Motor neuron (in vitro differentiated cells): ENCODE measurements at regions not wholly inside any gene's neighbourhood (a gene's known extent, or its start where the extent isn't known, plus 50 kb on each side); places are given as distances from the start of the nearest gene placed in this dataset.
"Not testable (repeated sequence)": the region's sequence is repeated elsewhere in the genome, so short reads cannot be mapped to it uniquely, and the experiment has no call there.

ENCODE experiments used
- ATAC-seq, 8 experiments: fragments of 200-7000 bp; cut with Tn5 transposase; replicated peaks in 6 of 8; 2 replicates each; pipeline ENCODE4 v1.8.0; 2021; ENCODE audit warnings: mild to moderate bottlenecking in 8 of 8, moderate library complexity in 8 of 8
- H3K27ac ChIP-seq, 2 donors: fragments of 250-450 bp; sonication (Bioruptor Pico); 2 replicates each; pipeline ENCODE4 v1.9.0; 2021; ENCODE audit warnings: antibody characterized with exemption in 2 of 2, mild to moderate bottlenecking in 2 of 2, moderate library complexity in 1 of 2
- H3K4me1 ChIP-seq, 2 donors: fragments of 250-450 bp; sonication (Bioruptor Pico); replicated peaks in 1 of 2; 2 replicates each; pipeline ENCODE4 v1.6.1; 2021; ENCODE audit warnings: antibody characterized with exemption in 2 of 2, mild to moderate bottlenecking in 2 of 2, moderate library complexity in 1 of 2
- H3K4me3 ChIP-seq, 5 donors: fragments of 250-450 bp; sonication (Bioruptor Pico); 2 replicates each; pipeline ENCODE4 v1.9.0; 2021; ENCODE audit warnings: antibody characterized with exemption in 5 of 5, mild to moderate bottlenecking in 5 of 5, moderate library complexity in 4 of 5
- WGBS, 10 experiments: fragments of 450-650 bp; shearing (Covaris generic); methylation state at CpG; one replicate each; pipeline ENCODE4 v1.0.0; 2022; 5-methylcytosine and 5-hydroxymethylcytosine counted together
- in situ Hi-C, 9 experiments: fragments of 400-800 bp; cut with MboI; loops; one replicate each; pipeline ENCODE4 v1.15.0; 2021; ENCODE audit warnings: low sequenced_read_pairs in 9 of 9, low pct_unique_long_range_greater_than_20kb in 2 of 9; ENCODE audit not compliant: unreplicated experiment in 9 of 9

DNA sequence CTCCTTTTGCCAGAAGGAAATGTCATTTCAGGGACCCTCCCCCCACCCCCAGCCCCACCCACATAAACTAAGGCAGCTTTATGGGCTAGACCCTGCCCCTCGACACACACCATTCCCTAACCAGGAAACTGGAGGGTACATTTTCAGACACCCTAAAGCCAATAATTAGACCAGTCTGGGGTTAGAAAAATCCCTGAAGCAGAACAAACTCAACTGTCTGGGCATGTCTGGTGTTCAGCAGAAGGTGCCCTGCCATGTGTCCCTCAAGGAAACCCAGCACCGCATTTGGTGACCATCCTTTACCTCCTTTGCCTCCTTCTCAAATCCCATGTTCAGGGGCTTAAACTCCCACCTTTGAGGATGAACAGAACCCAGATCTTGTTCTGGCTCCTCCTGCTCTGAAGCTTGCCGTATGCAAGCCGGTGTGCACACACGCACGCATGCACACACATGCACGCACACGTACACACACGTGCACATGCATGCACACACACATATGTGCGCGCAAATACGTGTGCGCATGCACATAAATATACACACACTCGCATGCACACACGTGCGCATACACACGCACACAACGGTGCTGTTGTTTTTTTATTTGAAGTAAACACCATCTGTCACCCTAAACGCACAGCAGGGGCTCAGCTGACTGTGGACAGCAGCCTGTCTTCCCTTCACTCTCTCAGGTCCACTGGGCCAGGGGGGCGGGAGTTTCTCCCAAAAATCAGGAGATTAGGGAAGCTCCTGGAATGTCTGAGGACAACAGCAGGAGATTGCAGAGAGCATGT lies 156.8 kb upstream of the TNRC6C start:
- in situ Hi-C loops, result no loop called here
- peaks cover 44 to 53% of the 10 kb centered on the region in 2 donors for H3K4me1 ChIP-seq
- peak in 2 of 8 experiments; percentile 0 to 41 for ATAC-seq
- peak overlapping the region in 2 of 5 donors; percentile 11 to 21 for H3K4me3 ChIP-seq
- H3K27ac ChIP-seq, result peak overlapping the region; percentile 73 to 95
- 20 to 84% (median 73%) methylated on average over 2 to 15 of the region's 20 CpGs; no CpG with 5 or more reads in 4 of the 10 experiments for WGBS, 10 experiments

DNA sequence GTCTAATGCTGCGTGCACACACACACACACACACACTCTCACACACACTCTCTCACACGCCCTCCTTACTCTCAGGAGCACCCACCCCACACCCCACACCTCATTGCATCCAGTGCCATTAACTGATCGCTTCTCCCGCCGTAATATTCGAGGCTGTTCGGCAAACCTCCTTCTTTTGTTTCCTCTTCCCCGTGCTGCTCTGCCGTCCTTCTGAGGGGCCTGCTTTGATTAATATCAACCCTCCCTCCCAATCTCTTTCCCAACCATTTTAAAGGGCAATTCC lies 156.2 kb upstream of the TNRC6C start:
- peak overlapping the region in 4 of 5 donors; percentile 6 to 21 (median 16) for H3K4me3 ChIP-seq

DNA sequence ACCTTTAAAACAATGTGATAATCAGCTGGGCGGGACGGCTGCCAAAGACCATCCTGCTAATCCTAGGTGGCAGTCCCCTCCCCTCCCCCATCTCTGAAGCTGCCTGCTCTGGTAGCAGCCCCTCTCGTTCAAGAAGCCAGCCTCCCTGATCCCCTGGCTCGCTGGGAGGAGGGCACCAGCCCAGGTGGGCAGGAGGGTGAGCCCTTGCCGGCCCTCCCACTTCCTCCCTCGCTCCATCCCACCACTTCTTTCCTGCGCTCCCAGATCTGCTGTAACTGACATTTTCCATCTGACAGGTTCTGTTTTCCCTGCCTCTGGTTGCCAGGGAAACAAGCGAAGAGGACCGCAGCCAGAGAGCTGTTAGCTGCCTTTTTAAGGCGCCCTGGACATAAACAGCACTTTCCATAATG lies 155.7 kb upstream of the TNRC6C start:
- H3K4me1 ChIP-seq, result peaks cover 41 to 49% of the 10 kb centered on the region in 2 donors

More for the DNA sequence above, 156.2 kb upstream of the TNRC6C start:
- ATAC-seq, result peak in 5 of 8 experiments; percentile 50 to 75 (median 73)
- in situ Hi-C loops, result no loop called here
- H3K27ac ChIP-seq, result peak overlapping the region; percentile 73 to 95
- WGBS, 10 experiments, result 0 to 25% (median 0%) methylated on average over 1 to 7 of the region's 9 CpGs; no CpG with 5 or more reads in 3 of the 10 experiments
- peaks cover 41 to 49% of the 10 kb centered on the region in 2 donors for H3K4me1 ChIP-seq

DNA sequence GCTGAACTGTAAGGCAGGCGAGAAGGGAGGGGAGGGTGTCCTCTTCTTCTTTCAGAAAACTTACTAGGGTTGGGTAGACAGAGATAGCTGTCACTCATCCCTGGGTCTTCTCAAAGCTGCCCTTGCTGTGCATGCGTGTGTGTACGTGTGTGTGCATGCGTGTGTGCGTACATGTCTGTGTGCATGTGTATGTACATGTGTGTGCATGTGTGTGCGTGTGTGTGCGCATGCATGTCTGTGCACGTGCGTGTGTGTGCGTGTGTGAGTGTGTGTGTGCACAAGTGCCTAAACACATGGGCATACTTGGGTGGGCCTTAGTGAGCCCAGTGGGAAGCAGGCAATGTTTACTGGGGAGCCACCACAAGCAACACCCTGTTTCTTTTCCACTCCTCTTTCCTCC lies 154.8 kb upstream of the TNRC6C start:
- 62 to 93% (median 85%) methylated on average over 1 to 9 of the region's 10 CpGs; no CpG with 5 or more reads in 5 of the 10 experiments for WGBS, 10 experiments
- no peak overlapping the region for H3K4me3 ChIP-seq
- in situ Hi-C loops, result no loop called here
- no peak for ATAC-seq
- peaks cover 41 to 49% of the 10 kb centered on the region in 2 donors for H3K4me1 ChIP-seq
- H3K27ac ChIP-seq, result peak overlapping the region; percentile 73 to 95

More for the DNA sequence above, 155.7 kb upstream of the TNRC6C start:
- peak; percentile 27 to 85 (median 70) for ATAC-seq
- in situ Hi-C loops, result no loop called here
- Histone ChIP-seq H3K27ac (peak overlapping the region; percentile 73 to 95), H3K4me3 (peak overlapping the region; percentile 6 to 21 (median 11))
- WGBS, 10 experiments, result 0 to 30% (median 0%) methylated on average over 1 to 5 of the region's 10 CpGs; no CpG with 5 or more reads in 2 of the 10 experiments

DNA sequence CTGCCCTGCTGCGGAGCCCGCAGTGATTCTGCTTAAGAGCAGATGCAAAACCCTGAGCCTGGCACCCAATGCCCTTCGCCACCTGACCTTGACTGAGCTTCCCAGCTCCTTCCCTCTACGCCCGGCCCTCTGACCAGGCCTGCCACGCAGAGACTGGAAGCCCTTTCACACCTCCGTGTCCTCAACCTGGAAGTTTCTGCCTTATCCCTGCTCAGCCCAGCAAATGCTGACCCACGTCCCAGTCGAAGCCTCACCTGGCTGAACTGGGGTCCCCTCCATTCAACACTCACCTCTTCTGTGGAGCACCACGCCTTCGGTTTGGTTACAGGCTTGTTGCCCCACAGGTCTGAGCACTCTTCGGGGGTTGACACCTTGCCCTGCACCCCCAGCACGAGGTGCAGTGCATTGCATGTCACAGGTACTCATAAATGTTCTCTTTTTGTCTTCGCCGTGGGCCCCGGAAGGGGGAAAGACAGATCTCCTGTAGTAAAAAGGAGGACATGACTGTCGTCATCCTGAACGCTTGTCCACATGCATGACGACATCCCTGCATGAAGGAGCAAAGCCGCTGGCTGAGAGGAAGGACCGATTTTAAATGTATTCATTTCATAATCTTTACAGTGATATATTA lies 153.6 kb upstream of the TNRC6C start:
- peaks cover 39 to 45% of the 10 kb centered on the region in 2 donors for H3K4me1 ChIP-seq
- no peak for ATAC-seq

DNA sequence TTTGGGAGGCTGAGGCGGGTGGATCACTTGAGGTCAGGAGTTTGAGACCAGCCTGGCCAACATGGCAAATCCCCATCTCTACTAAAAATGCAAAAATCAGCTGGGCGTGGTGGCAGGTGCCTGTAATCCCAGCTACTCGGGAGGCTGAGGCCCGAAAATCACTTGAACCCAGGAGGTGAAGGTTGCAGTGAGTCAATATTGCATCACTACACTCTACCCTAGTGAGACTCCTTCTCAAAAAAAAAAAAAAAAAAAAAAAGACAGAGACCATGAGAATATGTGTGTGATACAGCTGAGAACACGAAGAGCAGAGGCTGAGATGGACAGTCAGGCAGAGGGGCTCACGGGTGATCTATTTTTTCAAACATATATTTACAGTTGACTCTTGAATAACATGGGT lies 152.5 kb upstream of the TNRC6C start:
- ATAC-seq, result not testable (repeated sequence)

More for the DNA sequence above, 153.6 kb upstream of the TNRC6C start:
- no peak overlapping the region for H3K27ac ChIP-seq
- WGBS, 10 experiments, result 62 to 100% (median 75%) methylated on average over 2 to 9 of the region's 21 CpGs; no CpG with 5 or more reads in 4 of the 10 experiments
- H3K4me3 ChIP-seq, result no peak overlapping the region
- in situ Hi-C loops, result no loop called here

DNA sequence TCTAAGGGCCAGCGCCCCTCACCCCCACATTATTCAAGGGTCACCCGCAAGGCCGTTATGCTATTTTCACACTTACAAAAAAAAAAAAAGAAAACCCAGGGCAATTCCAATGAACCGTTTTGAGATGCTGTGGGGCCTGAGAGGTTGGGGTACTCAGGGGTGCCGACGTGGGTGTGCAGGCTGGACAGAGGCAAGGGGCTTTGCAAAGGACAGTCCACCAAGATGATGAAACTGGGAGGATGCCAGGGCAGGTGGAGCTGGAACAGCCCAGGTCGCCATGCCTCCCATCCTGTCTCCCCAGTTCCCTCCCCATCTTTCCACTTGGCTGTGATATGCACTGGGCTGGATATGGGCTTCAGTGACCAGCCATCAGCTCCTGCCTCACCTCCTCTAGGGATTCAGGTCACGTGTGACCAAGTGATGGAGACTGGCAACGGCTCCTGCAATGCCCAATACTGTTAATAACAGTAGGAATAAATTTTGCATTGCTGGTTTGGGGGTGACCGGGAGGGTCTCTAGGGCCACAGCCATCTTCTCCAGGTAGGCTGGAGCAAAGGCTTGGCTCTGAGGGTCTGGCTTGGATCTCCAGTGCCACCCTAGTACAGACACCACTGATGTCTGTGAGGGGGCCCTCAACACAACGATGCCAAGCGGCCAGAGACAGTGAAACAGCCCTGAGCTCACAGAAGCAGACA lies 151.3 kb upstream of the TNRC6C start:
- H3K4me1 ChIP-seq, result peaks cover 39 to 40% of the 10 kb centered on the region in 2 donors
- ATAC-seq, result no peak
- no peak overlapping the region for H3K27ac ChIP-seq
- no peak overlapping the region for H3K4me3 ChIP-seq
- in situ Hi-C loops, result no loop called here
- WGBS, 10 experiments, result 36 to 87% (median 80%) methylated on average over 3 to 9 of the region's 12 CpGs; no CpG with 5 or more reads in 3 of the 10 experiments

More for the DNA sequence above, 152.5 kb upstream of the TNRC6C start:
- WGBS, 10 experiments, result 81 to 100% (median 92%) methylated on average over 2 to 5 of the region's 6 CpGs; no CpG with 5 or more reads in 5 of the 10 experiments
- H3K4me1 ChIP-seq, result peaks cover 41 to 45% of the 10 kb centered on the region in 2 donors
- in situ Hi-C loops, H3K4me3 ChIP-seq, H3K27ac ChIP-seq: not testable (repeated sequence)

DNA sequence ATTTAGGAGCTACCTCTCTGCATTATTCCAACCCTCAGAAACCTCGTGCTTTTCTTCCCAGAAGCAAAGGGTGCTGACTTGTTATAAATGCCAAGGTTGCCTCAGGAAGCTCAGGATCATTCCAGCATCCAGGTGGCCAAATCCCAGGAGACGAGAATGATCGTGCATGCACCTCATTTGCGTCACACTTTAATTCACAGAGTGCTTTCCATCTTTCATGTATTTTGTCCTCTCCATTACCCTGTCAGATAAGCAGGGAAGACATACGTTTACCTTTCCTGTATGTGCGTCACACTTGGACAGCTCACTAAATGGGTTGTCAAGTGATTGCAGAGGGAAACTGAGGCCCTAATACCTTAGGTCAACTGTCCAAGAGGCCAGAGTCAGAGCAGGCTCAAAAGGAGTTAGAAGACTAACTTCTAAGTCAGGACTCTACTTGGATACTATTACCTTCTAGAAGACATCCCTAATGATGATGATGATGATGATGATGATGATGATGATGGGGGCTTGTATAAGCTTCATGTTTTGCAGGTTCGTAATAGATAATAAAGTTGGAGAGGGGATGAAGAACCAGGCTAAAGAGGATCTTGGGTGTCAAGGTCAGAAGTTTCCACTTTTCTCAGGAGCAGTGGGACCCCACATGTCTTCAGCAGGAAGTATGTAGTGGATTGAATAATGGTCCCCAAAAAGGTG lies 150.6 kb upstream of the TNRC6C start:
- Histone ChIP-seq H3K4me3 (no peak overlapping the region), H3K27ac (no peak overlapping the region), H3K4me1 (peaks cover 32 to 33% of the 10 kb centered on the region in 2 donors)
- WGBS, 10 experiments, result 48 to 100% (median 82%) methylated on average over 1 to 5 of the region's 7 CpGs
- ATAC-seq, result no peak
- in situ Hi-C loops, result no loop called here

DNA sequence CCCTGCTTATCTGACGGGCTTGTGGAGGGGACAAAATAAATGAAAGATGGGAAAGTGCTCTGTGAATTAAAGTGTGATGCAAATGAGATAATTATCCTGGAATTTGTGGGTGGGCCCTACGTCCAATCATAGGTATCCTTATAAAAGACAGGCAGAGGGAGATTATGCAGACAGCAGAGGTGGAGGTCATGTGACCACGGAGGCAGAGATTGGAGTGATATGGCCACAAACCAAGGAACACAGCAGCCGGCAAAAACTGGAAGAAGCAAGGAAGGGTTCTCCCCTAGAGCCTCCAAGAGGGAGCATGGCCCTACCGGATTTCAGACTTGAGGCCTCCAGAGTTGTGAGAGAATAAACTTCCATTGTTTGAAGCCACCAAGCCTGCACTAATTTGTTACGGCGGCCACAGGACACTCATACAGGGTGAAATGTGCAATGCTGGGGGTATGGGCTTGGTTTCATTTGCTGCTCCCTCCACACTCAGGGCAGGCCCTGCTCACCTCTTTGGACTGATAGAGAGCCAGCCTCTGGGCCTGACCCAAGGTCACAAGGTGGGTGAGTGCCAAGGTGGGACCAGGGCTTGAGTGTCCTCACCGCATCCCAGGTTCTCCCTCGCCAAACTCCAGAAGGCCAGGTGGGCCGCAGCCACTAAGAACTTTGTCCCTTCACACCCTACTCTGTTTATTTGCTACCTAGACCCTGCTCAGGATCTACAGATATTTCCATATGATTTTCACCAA lies 149.6 kb upstream of the TNRC6C start:
- no peak for ATAC-seq
- peaks cover 22 to 23% of the 10 kb centered on the region in 2 donors for H3K4me1 ChIP-seq
- WGBS, 10 experiments, result 46 to 100% (median 85%) methylated on average over 1 to 7 of the region's 10 CpGs; no CpG with 5 or more reads in 2 of the 10 experiments
- H3K27ac ChIP-seq, result no peak overlapping the region
- in situ Hi-C loops, result no loop called here
- no peak overlapping the region for H3K4me3 ChIP-seq

DNA sequence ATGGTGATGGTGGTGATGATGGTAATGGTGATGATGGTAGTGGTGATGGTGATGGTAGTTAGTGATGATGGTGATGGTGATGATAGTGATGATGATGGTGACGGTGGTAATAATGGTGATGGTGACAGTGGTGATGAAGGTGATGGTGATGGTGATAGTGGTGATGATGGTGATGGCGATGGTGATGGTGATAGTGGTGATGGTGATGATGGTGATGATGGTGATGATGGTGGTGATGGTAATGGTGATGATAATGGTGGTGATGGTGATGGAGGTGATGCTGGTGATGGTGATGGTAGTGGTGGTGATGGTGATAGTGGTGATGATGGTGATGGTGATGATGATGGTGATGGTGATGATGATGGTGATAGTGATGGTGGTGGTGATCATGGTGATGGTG lies 148.7 kb upstream of the TNRC6C start:
- 58 to 100% (median 86%) methylated on average over 1 to 2 of the region's 2 CpGs for WGBS, 10 experiments
- in situ Hi-C loops, result no loop called here
- H3K4me1 ChIP-seq, result peaks cover 17 to 19% of the 10 kb centered on the region in 2 donors
- H3K4me3 ChIP-seq, result no peak overlapping the region
- ATAC-seq, result no peak
- no peak overlapping the region for H3K27ac ChIP-seq

DNA sequence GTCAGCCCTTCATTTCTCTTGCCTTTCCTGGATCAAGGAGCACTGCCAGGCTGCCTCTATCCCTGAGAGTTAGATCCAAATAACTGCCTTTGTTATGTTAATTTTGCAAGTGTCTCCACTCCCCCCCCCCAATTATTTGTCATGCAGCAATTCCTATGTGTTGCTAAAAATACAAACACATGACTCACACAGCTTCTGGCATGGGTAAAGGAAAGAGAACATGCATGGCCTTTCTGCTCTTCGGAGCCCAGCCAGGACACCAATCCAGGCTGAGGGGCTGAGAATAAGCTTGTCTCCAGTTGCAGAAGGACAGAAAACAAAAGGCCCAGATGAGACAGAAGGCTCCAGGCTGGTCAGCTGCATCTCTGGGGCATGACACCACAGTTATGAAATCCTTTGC lies 148.0 kb upstream of the TNRC6C start:
- 0 to 38% (median 17%) methylated on average over 1 of the region's 1 CpG; no CpG with 5 or more reads in 5 of the 10 experiments for WGBS, 10 experiments
- Histone ChIP-seq H3K27ac (peak overlapping the region in 1 of 2 donors; percentile 58), H3K4me1 (peaks cover 17 to 23% of the 10 kb centered on the region in 2 donors), H3K4me3 (no peak overlapping the region)
- ATAC-seq, result peak in 7 of 8 experiments; percentile 90 to 97 (median 93)
- in situ Hi-C loops, result no loop called here

DNA sequence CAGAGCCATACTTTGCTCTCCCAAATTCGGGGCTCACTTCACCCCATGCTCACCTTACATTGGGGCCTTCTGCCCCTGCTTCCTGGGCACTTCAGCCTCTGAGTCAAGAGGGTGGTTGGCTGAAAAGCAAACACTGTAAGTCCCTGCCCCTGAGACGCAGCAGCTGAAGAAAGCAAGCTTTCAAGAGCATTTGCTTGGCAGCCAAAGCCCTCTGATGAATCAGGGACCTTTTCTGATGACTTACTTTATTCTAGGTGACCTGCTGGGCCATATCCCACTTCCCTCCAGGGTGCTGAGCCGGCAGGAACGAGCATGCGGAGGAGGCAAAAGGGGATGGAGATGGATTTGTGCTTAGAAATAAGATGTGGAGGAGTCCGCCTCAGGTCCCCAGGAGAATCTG lies 147.0 kb upstream of the TNRC6C start:
- no peak for ATAC-seq
- no peak overlapping the region for H3K27ac ChIP-seq
- WGBS, 10 experiments, result 14 to 100% (median 50%) methylated on average over 1 to 6 of the region's 6 CpGs; no CpG with 5 or more reads in 5 of the 10 experiments
- peaks cover 17 to 25% of the 10 kb centered on the region in 2 donors for H3K4me1 ChIP-seq
- in situ Hi-C loops, result no loop called here
- no peak overlapping the region for H3K4me3 ChIP-seq
